ENCODE measurements at regions not wholly inside any gene's neighbourhood (a gene's known extent, or its start where the extent isn't known, plus 50 kb on each side); places are given as distances from the start of the nearest gene placed in this dataset.
A peak's percentile ranks its signal among the peaks of the same experiment; 100 is the strongest.
"Not testable (repeated sequence)": the region's sequence is repeated elsewhere in the genome, so short reads cannot be mapped to it uniquely, and the experiment has no call there.

DNA sequence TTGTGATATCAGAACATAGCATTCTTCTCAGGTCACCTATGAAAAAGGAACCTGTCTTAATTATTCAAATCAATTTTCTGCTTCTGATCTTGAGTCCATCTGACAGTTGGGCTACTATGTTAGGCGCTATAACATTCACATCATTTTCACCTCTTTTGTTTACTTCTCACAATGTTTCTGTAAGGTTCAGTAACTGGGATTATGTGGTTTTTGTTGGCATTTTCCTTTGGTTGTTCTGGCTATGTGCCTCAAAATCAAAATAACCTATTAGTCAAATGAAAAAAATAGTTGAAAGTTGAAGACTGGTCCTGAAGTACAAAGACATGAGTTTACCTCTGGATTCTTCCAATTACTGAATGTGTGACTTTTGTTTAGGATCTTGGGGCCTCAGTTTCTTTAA is 221.3 kb upstream of the SMIM30 start:
- WGBS, 4 donors = 83 to 89% (median 86%) methylated on average over 1 of the region's 1 CpG
- Histone ChIP-seq H3K4me1 (replicated peaks in 1 of 2) (no peaks in the 10 kb centered on the region), H3K36me3 (replicated peaks in 1 of 2) (no peaks in the 10 kb centered on the region), H3K4me3 (no peak overlapping the region), H3K27me3 (no peaks in the 10 kb centered on the region), H3K27ac (no peak overlapping the region), H3K9me3 (replicated peaks in 1 of 3) (no peaks in the 10 kb centered on the region)
- TF ChIP-seq, protein P1, sequence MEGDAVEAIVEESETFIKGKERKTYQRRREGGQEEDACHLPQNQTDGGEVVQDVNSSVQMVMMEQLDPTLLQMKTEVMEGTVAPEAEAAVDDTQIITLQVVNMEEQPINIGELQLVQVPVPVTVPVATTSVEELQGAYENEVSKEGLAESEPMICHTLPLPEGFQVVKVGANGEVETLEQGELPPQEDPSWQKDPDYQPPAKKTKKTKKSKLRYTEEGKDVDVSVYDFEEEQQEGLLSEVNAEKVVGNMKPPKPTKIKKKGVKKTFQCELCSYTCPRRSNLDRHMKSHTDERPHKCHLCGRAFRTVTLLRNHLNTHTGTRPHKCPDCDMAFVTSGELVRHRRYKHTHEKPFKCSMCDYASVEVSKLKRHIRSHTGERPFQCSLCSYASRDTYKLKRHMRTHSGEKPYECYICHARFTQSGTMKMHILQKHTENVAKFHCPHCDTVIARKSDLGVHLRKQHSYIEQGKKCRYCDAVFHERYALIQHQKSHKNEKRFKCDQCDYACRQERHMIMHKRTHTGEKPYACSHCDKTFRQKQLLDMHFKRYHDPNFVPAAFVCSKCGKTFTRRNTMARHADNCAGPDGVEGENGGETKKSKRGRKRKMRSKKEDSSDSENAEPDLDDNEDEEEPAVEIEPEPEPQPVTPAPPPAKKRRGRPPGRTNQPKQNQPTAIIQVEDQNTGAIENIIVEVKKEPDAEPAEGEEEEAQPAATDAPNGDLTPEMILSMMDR (IDR thresholded peaks at IDR 0.05) = no peak
- no peak for TF ChIP-seq POLR2A (IDR thresholded peaks at IDR 0.05)
- intact Hi-C loops (cut with DNase I) = no loop called here
- DNase-seq = no peak

DNA sequence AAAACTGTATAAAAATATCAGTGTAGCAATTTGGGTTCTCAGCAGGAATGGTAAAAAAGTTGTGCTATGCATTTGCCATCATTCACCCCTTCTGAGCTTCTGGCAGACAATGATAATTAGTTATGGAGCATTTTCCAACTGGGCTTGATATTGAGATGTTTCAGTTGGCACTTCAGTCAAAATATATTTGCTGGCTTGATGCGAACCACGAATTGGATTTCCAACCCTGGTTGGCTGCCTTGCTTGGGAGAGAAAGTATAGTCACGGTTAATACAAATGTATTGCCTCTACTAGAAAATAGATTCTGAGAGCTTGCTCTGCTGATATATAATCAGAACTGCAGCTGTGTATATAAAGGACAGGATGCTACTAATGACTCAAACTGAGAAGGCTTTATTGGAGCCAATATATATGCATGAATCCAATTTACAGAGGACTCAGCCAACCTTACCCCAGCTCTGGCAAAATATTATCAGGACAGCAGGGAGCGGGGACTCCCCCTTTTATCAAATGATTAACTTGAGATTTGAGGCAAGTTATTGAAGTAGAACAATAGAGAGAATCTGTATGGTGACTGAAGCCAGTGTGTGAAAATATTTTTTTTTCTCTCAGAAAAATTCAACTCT is 219.8 kb upstream of the SMIM30 start:
- TF ChIP-seq, protein P1 (IDR thresholded peaks at IDR 0.05) = no peak
- no peak for TF ChIP-seq POLR2A (IDR thresholded peaks at IDR 0.05)
- Histone ChIP-seq H3K27me3 (no peaks in the 10 kb centered on the region), H3K4me3 (no peak overlapping the region), H3K27ac (no peak overlapping the region), H3K36me3 (replicated peaks in 1 of 2) (no peaks in the 10 kb centered on the region), H3K4me1 (replicated peaks in 1 of 2) (no peaks in the 10 kb centered on the region), H3K9me3 (replicated peaks in 1 of 3) (no peaks in the 10 kb centered on the region)
- WGBS, 4 donors = 77 to 90% (median 87%) methylated on average over 4 of the region's 4 CpGs
- intact Hi-C loops (cut with DNase I) = no loop called here
- no peak for DNase-seq

DNA sequence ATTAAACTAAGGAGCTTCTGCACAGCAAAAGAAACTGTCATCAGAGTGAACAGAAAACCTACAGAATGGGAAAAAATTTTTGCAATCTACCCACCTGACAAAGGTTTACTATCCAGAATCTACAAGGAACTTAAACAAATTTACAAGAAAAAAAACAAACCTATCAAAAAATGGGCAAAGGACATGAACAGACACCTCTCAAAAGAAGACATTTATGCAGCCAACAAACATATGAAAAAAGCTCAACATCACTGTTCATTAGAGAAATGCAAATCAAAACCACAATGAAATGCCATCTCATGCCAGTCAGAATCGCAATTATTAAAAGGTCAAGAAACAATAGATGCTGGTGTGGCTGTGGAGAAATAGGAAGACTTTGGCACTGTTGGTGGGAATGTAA is 218.5 kb upstream of the SMIM30 start:
- H3K4me1 ChIP-seq (replicated peaks in 1 of 2); intact Hi-C loops (cut with DNase I); H3K4me3 ChIP-seq; DNase-seq; H3K9me3 ChIP-seq (replicated peaks in 1 of 3); H3K27me3 ChIP-seq; H3K36me3 ChIP-seq (replicated peaks in 1 of 2); H3K27ac ChIP-seq: not testable (repeated sequence)
- 78 to 95% (median 86%) methylated on average over 1 of the region's 1 CpG for WGBS, 4 donors

DNA sequence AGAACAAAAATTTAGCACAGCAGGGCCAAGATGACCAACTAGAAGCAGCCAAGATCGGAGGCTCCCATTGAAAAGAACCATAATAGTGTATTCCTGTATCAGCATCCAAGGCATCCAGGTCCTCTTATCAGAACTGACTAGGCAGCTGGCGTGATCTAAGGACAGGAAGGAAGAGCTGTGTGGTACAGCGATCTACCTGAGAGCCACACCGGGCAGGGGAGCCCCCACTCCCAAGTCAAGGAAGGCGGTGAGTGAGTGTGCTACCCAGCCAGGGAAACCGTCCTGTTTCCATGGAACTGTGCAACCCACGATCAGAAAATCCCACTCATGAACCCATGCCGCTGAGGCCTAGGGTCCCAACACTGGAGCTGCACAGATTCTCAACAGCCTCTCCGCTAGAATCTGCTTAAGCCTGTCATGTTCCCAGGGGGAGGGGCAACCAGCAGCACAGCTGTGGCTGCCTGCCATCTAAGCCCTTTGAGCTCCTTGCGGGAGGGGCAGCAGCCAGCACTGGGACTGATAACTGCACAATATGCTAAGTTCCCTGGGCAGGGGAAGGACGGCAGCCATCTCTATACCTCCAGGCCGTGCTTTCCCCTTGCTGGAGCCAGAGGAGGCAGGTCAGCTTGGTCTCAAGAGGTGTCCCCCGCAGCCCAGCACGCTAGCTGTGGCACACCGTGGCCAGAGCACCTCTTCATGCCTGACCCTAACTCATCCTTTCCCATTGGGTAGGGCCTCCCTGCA is 213.0 kb upstream of the SMIM30 start:
- intact Hi-C loops (cut with DNase I) = no loop called here
- Histone ChIP-seq H3K27me3 (no peaks in the 10 kb centered on the region), H3K27ac (no peak overlapping the region), H3K4me1 (replicated peaks in 1 of 2) (no peaks in the 10 kb centered on the region), H3K9me3 (replicated peaks in 1 of 3) (no peaks in the 10 kb centered on the region), H3K4me3 (no peak overlapping the region), H3K36me3 (replicated peaks in 1 of 2) (no peaks in the 10 kb centered on the region)
- DNase-seq = peak in 1 of 7 donors; percentile 2
- no peak for TF ChIP-seq POLR2A (IDR thresholded peaks at IDR 0.05)
- TF ChIP-seq, protein P1 (IDR thresholded peaks at IDR 0.05) = no peak
- 70 to 82% (median 73%) methylated on average over 3 to 15 of the region's 15 CpGs for WGBS, 4 donors

DNA sequence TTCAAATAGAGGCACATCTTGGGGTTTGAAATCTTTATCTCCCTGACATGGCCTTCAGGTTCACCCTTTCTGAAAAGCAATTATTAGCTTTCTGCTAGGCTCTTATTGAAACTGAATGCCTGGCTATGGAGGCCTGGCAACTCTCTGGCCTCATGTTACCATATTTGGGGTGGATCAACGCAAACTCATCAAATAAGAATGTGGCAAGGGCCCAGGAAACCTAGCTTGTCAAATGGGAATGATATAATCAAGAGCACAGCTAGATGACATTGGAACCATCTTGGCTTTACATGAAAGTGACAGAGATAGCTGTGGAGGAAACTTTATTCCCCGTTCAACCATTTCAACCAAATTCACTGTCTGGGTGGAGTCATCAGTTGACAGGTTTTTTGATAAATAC is 202.8 kb upstream of the SMIM30 start:
- WGBS, 4 donors = 53 to 67% (median 59%) methylated on average over 2 of the region's 2 CpGs
- H3K4me3 ChIP-seq = no peak overlapping the region
- intact Hi-C loops (cut with DNase I) = no loop called here
- H3K4me1 ChIP-seq (replicated peaks in 1 of 2) = no peaks in the 10 kb centered on the region
- no peak for DNase-seq
- no peaks in the 10 kb centered on the region for H3K27me3 ChIP-seq
- H3K27ac ChIP-seq = no peak overlapping the region
- no peaks in the 10 kb centered on the region for H3K36me3 ChIP-seq (replicated peaks in 1 of 2)
- H3K9me3 ChIP-seq (replicated peaks in 1 of 3) = no peaks in the 10 kb centered on the region
- TF ChIP-seq, protein P1 (IDR thresholded peaks at IDR 0.05) = no peak
- TF ChIP-seq POLR2A (IDR thresholded peaks at IDR 0.05) = no peak
